Loucy (cell line): ENCODE measurements at regions not wholly inside any gene's neighbourhood (a gene's known extent, or its start where the extent isn't known, plus 50 kb on each side); places are given as distances from the start of the nearest gene placed in this dataset.

Source experiments
- EZH2phosphoT487 ChIP-seq: fragments of 200-600 bp; IDR thresholded peaks from 2 replicates; pipeline ENCODE4 v1.6.1; 2018; ENCODE audit warnings: antibody characterized with exemption, mild to moderate bottlenecking, moderate library complexity, borderline replicate concordance
- TF ChIP-seq, protein P1 (sequence below): fragments of 200-600 bp; sonication (generic); conservative IDR thresholded peaks from 2 replicates; pipeline ENCODE4 v1.5.1; 2014; ENCODE audit warnings: mild to moderate bottlenecking, antibody characterized with exemption, low read length

- TF ChIP-seq, protein P1, sequence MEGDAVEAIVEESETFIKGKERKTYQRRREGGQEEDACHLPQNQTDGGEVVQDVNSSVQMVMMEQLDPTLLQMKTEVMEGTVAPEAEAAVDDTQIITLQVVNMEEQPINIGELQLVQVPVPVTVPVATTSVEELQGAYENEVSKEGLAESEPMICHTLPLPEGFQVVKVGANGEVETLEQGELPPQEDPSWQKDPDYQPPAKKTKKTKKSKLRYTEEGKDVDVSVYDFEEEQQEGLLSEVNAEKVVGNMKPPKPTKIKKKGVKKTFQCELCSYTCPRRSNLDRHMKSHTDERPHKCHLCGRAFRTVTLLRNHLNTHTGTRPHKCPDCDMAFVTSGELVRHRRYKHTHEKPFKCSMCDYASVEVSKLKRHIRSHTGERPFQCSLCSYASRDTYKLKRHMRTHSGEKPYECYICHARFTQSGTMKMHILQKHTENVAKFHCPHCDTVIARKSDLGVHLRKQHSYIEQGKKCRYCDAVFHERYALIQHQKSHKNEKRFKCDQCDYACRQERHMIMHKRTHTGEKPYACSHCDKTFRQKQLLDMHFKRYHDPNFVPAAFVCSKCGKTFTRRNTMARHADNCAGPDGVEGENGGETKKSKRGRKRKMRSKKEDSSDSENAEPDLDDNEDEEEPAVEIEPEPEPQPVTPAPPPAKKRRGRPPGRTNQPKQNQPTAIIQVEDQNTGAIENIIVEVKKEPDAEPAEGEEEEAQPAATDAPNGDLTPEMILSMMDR, result no peak
- TF ChIP-seq EZH2phosphoT487, result no peak
These were observed 157.8 kb upstream of the KAZN start for GRCh38 chr1:14440731-14441130.
